Neural cell (in vitro differentiated cells): ENCODE measurements at regions not wholly inside any gene's neighbourhood (a gene's known extent, or its start where the extent isn't known, plus 50 kb on each side); places are given as distances from the start of the nearest gene placed in this dataset.

ENCODE experiments used
- H2AFZ ChIP-seq: fragments of 200-600, 300-800 bp; sonication (generic), shearing (Covaris generic); 2 replicates; pipeline ENCODE4 v1.6.0; 2014; ENCODE audit warnings: low read depth, mild to moderate bottlenecking, antibody characterized with exemption, low read length, moderate library complexity
- H3F3A ChIP-seq: fragments of 200-600 bp; shearing (Covaris generic); 2 replicates; pipeline ENCODE4 v1.6.1; 2016; ENCODE audit warnings: mild to moderate bottlenecking, moderate library complexity, mixed read lengths, antibody characterized with exemption, low read length; ENCODE audit not compliant: insufficient read depth, poor library complexity, severe bottlenecking
- H3K27ac ChIP-seq: fragments of 200-600, 300-800 bp; sonication (generic), shearing (Covaris generic); 2 replicates; pipeline ENCODE4 v1.5.1; 2014; ENCODE audit warnings: mild to moderate bottlenecking, low read length, moderate library complexity
- H3K27me3 ChIP-seq: fragments of 300-800, 200-600 bp; sonication (generic), shearing (Covaris generic); 2 replicates; pipeline ENCODE4 v1.6.0; 2014; ENCODE audit warnings: mild to moderate bottlenecking, low read depth, low read length, moderate library complexity; ENCODE audit not compliant: insufficient read depth
- H3K36me3 ChIP-seq: fragments of 300-800, 200-600 bp; sonication (generic), shearing (Covaris generic); 2 replicates; pipeline ENCODE4 v1.5.1; 2014; ENCODE audit warnings: mild to moderate bottlenecking, antibody characterized with exemption, low read length, moderate library complexity; ENCODE audit not compliant: insufficient read depth
- H3K4me2 ChIP-seq: fragments of 300-800, 200-600 bp; sonication (generic), shearing (Covaris generic); 2 replicates; pipeline ENCODE4 v1.6.0; 2014; ENCODE audit warnings: mild to moderate bottlenecking, low read length
- H3K4me3 ChIP-seq: fragments of 300-800, 200-600 bp; sonication (generic), shearing (Covaris generic); 2 replicates; pipeline ENCODE4 v1.5.1; 2014; ENCODE audit warnings: mild to moderate bottlenecking, low read length, moderate library complexity
- H3K79me2 ChIP-seq: fragments of 200-600 bp; shearing (Covaris generic); replicated peaks from 2 replicates; pipeline ENCODE4 v1.6.0; 2014; ENCODE audit warnings: mild to moderate bottlenecking, low read length, moderate library complexity; ENCODE audit not compliant: insufficient read depth
- H3K9ac ChIP-seq: fragments of 300-800, 200-600 bp; sonication (generic), shearing (Covaris generic); 2 replicates; pipeline ENCODE4 v1.6.1; 2016; ENCODE audit warnings: mild to moderate bottlenecking, low read length, mixed read lengths
- H3K9me2 ChIP-seq: fragments of 200-600 bp; shearing (Covaris generic); 2 replicates; pipeline ENCODE4 v1.6.1; 2016; ENCODE audit warnings: mild to moderate bottlenecking, low read length, mixed read lengths; ENCODE audit not compliant: insufficient read depth
- H3K9me3 ChIP-seq: fragments of 200-600, 300-800 bp; sonication (generic), shearing (Covaris generic); 2 replicates; pipeline ENCODE4 v1.6.1; 2016; ENCODE audit warnings: mild to moderate bottlenecking, mixed run types, low read length, moderate library complexity, mixed read lengths
- H4K20me1 ChIP-seq: fragments of 200-600 bp; shearing (Covaris generic); 2 replicates; pipeline ENCODE4 v1.6.1; 2016; ENCODE audit warnings: mild to moderate bottlenecking, mixed run types; ENCODE audit not compliant: insufficient read depth
- CTCF ChIP-seq: fragments of 450-650 bp; IDR thresholded peaks from 2 replicates; pipeline ENCODE4 v1.5.1; 2014; ENCODE audit warnings: antibody characterized with exemption, mild to moderate bottlenecking, moderate library complexity; ENCODE audit not compliant: poor library complexity, severe bottlenecking
- EP300 ChIP-seq: fragments of 450-650 bp; conservative IDR thresholded peaks from 2 replicates; pipeline ENCODE4 v1.6.1; 2014; ENCODE audit warnings: antibody characterized with exemption, mild to moderate bottlenecking, moderate library complexity; ENCODE audit not compliant: poor library complexity, severe bottlenecking
- EZH2 ChIP-seq: fragments of 200-600, 300-800 bp; shearing (Covaris generic), sonication (generic); IDR thresholded peaks from 2 replicates; pipeline ENCODE4 v1.6.1; 2014; ENCODE audit warnings: antibody characterized with exemption, low read length, borderline replicate concordance, mild to moderate bottlenecking; ENCODE audit not compliant: insufficient read depth, poor library complexity, severe bottlenecking
- MXI1 ChIP-seq: fragments of 450-650 bp; conservative IDR thresholded peaks from 2 replicates; pipeline ENCODE4 v1.6.1; 2014; ENCODE audit warnings: antibody characterized with exemption, mild to moderate bottlenecking; ENCODE audit not compliant: poor library complexity, severe bottlenecking
- POLR2AphosphoS5 ChIP-seq: IDR thresholded peaks from 2 replicates; pipeline ENCODE4 v1.6.1; 2012
- RAD21 ChIP-seq: fragments of 450-650 bp; conservative IDR thresholded peaks from 2 replicates; pipeline ENCODE4 v1.6.1; 2014; ENCODE audit warnings: antibody characterized with exemption, mild to moderate bottlenecking, moderate library complexity
- REST ChIP-seq: IDR thresholded peaks from 2 replicates; pipeline ENCODE4 v1.6.1; 2012; ENCODE audit warnings: borderline replicate concordance
- SMC3 ChIP-seq: fragments of 450-650 bp; conservative IDR thresholded peaks from 2 replicates; pipeline ENCODE4 v1.6.1; 2014; ENCODE audit warnings: antibody characterized with exemption, mild to moderate bottlenecking, moderate library complexity; ENCODE audit not compliant: poor library complexity
- TAF1 ChIP-seq: IDR thresholded peaks from 2 replicates; pipeline ENCODE4 v1.6.1; 2012; ENCODE audit warnings: low read depth

DNA sequence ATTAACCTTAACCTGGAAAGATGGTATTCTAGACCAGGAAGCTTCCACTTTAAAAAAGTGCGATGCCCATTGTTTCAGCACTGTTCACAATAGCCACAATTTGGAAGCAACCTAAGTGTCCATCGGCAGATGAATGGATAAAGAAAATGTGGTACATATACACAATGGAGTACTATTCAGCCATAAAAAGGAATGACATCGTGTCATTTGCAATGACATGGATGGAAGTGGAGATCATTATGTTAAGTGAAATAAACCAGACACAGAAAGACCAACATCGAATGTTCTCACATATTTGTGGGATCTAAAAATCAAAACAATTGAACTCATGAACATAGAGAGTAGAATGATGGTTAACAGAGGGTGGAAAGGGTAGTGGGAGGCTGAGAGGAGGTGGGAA lies 94.2 kb downstream of the NR2F2 start:
- H3K9ac ChIP-seq: no peak overlapping the region
- H3K9me2 ChIP-seq: no peaks in the 10 kb centered on the region
- H3F3A ChIP-seq: no peaks in the 10 kb centered on the region
- peaks cover 72% of the 10 kb centered on the region for H3K27me3 ChIP-seq
- H3K27ac ChIP-seq: no peak overlapping the region
- TF ChIP-seq EP300: no peak
- no peak for TF ChIP-seq SMC3
- TF ChIP-seq CTCF: no peak
- TF ChIP-seq TAF1: no peak
- no peak for TF ChIP-seq MXI1
- no peak for TF ChIP-seq REST
- no peak for TF ChIP-seq POLR2AphosphoS5
- TF ChIP-seq EZH2: no peak
- no peak for TF ChIP-seq RAD21
- H3K4me2 ChIP-seq: no peak overlapping the region
- peaks cover 5% of the 10 kb centered on the region for H3K9me3 ChIP-seq
- H4K20me1 ChIP-seq: no peaks in the 10 kb centered on the region
- H3K79me2 ChIP-seq: no peaks in the 10 kb centered on the region
- no peaks in the 10 kb centered on the region for H3K36me3 ChIP-seq
- H3K4me3 ChIP-seq: no peak overlapping the region
- no peak overlapping the region for H2AFZ ChIP-seq

- Histone ChIP-seq H3K9me3 (peaks cover 5% of the 10 kb centered on the region), H3K9ac (no peak overlapping the region), H3F3A (no peaks in the 10 kb centered on the region), H2AFZ (no peak overlapping the region), H3K4me2 (no peak overlapping the region), H4K20me1 (no peaks in the 10 kb centered on the region), H3K9me2 (no peaks in the 10 kb centered on the region), H3K36me3 (no peaks in the 10 kb centered on the region), H3K27ac (no peak overlapping the region), H3K4me3 (no peak overlapping the region), H3K27me3 (peaks cover 38% of the 10 kb centered on the region), H3K79me2 (no peaks in the 10 kb centered on the region)
- TF ChIP-seq TAF1 (no peak), CTCF (no peak), REST (no peak), RAD21 (no peak), POLR2AphosphoS5 (no peak), EZH2 (no peak), MXI1 (no peak), EP300 (no peak), SMC3 (no peak)
Observed at GRCh38 chr15:96428742-96429141, 98.2 kb downstream of the NR2F2 start.
